ENCODE measurements at regions not wholly inside any gene's neighbourhood (a gene's known extent, or its start where the extent isn't known, plus 50 kb on each side); places are given as distances from the start of the nearest gene placed in this dataset.
"Not testable (repeated sequence)": the region's sequence is repeated elsewhere in the genome, so short reads cannot be mapped to it uniquely, and the experiment has no call there.

DNA sequence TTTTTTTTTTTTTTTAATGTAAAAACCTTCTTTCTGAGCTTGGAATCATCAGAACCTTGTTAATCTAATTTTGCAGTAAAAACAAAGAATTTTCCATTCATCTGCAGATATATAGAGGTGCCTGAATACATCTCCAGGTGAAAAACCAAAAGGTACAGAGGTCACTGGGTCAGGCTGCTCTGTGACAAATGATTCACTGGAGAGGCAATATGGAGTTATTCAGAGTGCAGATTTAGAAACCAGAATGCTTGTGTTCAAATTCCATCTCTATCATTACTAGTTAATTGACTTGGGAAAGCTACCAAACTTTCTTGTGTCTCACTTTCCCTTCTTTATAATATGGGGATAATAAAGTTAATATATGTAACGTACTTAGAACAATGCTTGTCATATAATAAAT, 51.5 kb upstream of the C1orf53 start:
- DNase-seq, result no peak
- in situ Hi-C loops (cut with HindIII; ENCODE audit: low pct_ligation_motif_present, low pct_unique_long_range_greater_than_20kb, low sequenced_read_pairs), result no loop called here

DNA sequence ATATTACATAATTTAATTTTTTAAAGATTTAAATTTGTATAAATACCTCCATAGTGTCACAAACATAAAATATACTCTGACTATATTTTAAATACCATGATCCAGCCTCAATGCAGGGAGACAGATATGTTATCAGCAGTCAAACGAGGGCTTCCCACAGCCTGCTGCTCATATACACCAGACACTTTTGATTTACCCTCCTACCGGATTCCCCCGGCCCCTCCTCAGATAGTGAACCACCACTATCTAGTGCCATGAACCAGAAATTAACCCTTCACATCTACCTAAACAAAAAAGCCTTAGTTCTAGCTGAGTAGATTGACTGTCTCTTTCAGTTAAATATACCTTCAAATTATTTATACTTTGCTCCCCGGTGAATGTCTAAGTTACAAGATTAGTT, 52.4 kb upstream of the C1orf53 start:
- no peak for DNase-seq
- in situ Hi-C loops (cut with HindIII; ENCODE audit: low pct_ligation_motif_present, low pct_unique_long_range_greater_than_20kb, low sequenced_read_pairs), result no loop called here

GRCh38 chr1:197848350-197848749, 54.1 kb upstream of the C1orf53 start:
- in situ Hi-C loops (cut with HindIII; ENCODE audit: low pct_ligation_motif_present, low pct_unique_long_range_greater_than_20kb, low sequenced_read_pairs), result no loop called here
- DNase-seq, result no peak

DNA sequence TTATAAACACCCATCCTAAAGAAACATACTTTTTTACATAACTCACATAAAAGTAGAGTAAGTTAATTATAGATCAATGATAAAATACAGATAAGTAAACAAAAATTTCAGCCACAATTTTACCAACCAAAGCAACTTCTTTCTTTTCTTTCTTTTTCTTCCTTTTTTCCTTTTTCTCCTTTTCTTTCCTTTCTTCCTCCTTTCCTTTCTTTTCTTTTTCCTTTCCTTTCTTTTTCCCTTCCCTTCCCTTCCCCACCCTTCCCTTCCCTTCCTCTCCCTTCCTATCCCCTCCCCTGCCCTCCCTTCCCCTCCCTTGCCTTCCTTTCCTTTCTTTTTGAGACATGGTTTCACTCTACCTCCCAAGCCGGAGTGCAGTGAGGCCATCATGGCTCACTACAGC, 56.5 kb upstream of the C1orf53 start:
- no peak for DNase-seq
- in situ Hi-C loops (cut with HindIII; ENCODE audit: low pct_ligation_motif_present, low pct_unique_long_range_greater_than_20kb, low sequenced_read_pairs), result no loop called here

DNA sequence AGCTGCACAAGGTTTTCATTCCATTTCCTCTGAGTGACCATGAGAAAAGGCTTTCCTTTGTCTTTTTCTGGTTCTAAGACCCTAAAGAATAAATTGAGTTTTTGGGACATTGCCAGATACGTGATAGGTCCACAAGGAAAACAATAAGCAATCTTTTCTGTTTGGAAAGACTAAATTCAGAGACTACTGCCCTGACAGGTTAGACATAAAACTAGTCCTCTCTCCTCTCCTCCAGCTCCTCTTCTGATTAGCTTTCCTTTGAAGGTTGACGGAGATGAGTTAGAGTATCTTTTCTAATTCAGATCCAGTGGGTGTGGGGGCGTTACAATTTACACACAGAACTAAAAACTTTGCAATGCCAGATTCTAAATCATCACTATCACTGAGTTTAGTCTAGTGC, 57.8 kb upstream of the C1orf53 start:
- in situ Hi-C loops (cut with HindIII; ENCODE audit: low pct_ligation_motif_present, low pct_unique_long_range_greater_than_20kb, low sequenced_read_pairs), result no loop called here
- DNase-seq, result no peak

DNA sequence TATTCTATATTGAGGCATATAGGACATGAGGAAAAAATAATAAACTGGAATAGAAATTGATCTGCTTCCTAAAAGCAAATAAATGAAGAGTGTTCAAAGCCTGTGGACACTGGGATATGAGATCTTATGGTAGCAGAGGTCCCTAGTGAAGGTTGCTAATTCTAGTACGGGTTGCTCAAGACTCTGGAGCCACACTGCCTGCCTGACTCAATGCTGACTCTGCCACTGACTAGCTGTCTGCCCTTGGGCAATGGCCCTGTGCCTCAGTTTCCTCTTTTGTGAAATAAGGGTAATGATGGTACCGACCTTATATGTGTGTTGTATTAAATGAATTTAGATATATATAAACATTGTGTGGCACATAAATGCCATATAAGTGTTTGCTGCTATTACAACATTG, 59.0 kb upstream of the C1orf53 start:
- in situ Hi-C loops (cut with HindIII; ENCODE audit: low pct_ligation_motif_present, low pct_unique_long_range_greater_than_20kb, low sequenced_read_pairs), result no loop called here
- DNase-seq, result no peak

GRCh38 chr1:197842646-197843045, 59.8 kb upstream of the C1orf53 start:
- in situ Hi-C loops (cut with HindIII; ENCODE audit: low pct_ligation_motif_present, low pct_unique_long_range_greater_than_20kb, low sequenced_read_pairs), result no loop called here
- no peak for DNase-seq

DNA sequence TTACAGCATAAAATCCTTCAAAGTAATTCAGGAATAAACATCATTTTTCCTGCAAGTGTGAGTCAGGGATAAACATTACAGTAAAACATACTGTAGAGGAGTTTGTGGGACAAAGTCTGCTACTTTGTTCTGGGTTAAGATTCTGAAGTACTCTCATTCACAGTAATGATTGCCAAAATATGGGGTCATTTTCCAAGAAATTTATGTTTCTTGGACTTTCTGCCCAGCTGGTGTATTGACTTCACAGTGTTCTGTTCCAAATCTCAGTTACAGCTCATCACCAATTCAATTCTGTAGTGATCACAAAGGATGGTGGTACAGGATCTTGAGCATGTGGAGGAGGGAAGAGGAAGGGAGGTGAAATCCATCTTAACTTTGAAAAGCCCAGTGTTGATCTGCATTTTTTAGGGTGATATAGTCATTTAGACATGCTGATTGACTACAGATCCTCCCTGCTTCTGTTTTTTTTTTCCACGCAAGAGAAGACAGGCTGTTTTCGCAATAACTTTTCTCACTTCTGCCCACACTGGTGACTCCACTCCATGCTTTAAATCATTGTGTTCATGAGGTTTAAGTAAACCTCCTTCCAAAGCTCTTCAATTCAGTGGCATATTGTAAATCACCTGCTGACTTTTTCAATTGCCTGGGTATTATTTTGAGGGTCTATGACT, 60.4 kb upstream of the C1orf53 start:
- in situ Hi-C loops (cut with HindIII; ENCODE audit: low pct_ligation_motif_present, low pct_unique_long_range_greater_than_20kb, low sequenced_read_pairs), result no loop called here
- no peak for DNase-seq

GRCh38 chr1:197841158-197841557, 61.3 kb upstream of the C1orf53 start:
- DNase-seq, result no peak
- in situ Hi-C loops (cut with HindIII; ENCODE audit: low pct_ligation_motif_present, low pct_unique_long_range_greater_than_20kb, low sequenced_read_pairs), result no loop called here

- DNase-seq; in situ Hi-C loops (cut with HindIII; ENCODE audit: low pct_ligation_motif_present, low pct_unique_long_range_greater_than_20kb, low sequenced_read_pairs): not testable (repeated sequence)
These were observed 62.6 kb upstream of the C1orf53 start for GRCh38 chr1:197839786-197840185.

DNA sequence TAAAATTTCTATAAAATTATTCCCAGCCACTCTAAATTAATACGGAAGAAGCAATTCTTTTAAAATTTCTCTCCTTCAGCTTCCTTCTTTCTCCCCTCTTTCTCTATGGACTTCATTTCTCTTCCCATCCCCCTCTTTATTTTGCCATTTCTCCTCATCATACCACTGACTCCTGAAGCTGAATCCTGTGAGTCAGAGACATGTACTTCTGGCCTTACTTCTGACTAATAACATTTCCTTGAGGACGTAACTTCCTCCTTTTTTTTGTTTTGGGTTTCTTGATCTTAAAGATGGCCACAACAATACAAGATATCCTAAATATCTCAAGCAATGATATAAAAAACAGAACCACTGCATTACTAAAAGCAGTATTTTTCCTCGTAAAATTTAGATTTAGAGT, 63.6 kb upstream of the DENND1B start:
- peak; percentile 47 for DNase-seq
- in situ Hi-C loops (cut with HindIII; ENCODE audit: low pct_ligation_motif_present, low pct_unique_long_range_greater_than_20kb, low sequenced_read_pairs), result no loop called here

GRCh38 chr1:197837911-197838310, 62.6 kb upstream of the DENND1B start:
- in situ Hi-C loops (cut with HindIII; ENCODE audit: low pct_ligation_motif_present, low pct_unique_long_range_greater_than_20kb, low sequenced_read_pairs), result no loop called here
- no peak for DNase-seq

GRCh38 chr1:197836356-197836755, 61.1 kb upstream of the DENND1B start:
- in situ Hi-C loops (cut with HindIII; ENCODE audit: low pct_ligation_motif_present, low pct_unique_long_range_greater_than_20kb, low sequenced_read_pairs); DNase-seq: not testable (repeated sequence)

- in situ Hi-C loops (cut with HindIII; ENCODE audit: low pct_ligation_motif_present, low pct_unique_long_range_greater_than_20kb, low sequenced_read_pairs), result not testable (repeated sequence)
These were observed 53.7 kb upstream of the DENND1B start for GRCh38 chr1:197829011-197829410.

DNA sequence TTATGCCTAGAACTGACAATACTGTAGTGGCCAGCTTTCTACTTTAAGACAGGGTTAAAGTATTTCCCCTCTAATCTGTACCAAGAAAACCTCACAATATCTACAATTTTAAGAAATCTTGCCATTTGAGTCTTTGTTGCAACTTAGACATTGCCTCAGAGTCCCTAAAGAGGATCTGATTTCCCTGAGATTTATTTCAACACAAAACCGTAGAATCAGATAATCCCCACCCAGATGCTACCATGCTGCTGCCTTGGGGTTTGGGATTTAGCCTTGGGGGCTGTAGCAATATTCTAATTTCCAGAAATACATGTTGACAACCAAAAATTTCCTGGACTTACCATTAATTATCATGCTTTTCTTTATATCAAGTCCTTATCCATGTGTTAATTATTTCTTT, 50.3 kb upstream of the DENND1B start:
- no peak for DNase-seq
- in situ Hi-C loops (cut with HindIII; ENCODE audit: low pct_ligation_motif_present, low pct_unique_long_range_greater_than_20kb, low sequenced_read_pairs), result no loop called here

More at GRCh38 chr1:197829011-197829410, 53.7 kb upstream of the DENND1B start:
- DNase-seq, result not testable (repeated sequence)

Data from ACHN (cell line).